IPS DF 19.7 (cell line): ENCODE measurements at regions not wholly inside any gene's neighbourhood (a gene's known extent, or its start where the extent isn't known, plus 50 kb on each side); places are given as distances from the start of the nearest gene placed in this dataset.
"Not testable (repeated sequence)": the region's sequence is repeated elsewhere in the genome, so short reads cannot be mapped to it uniquely, and the experiment has no call there.

Experiments
- DNase-seq: peaks from one replicate; pipeline ENCODE4 v3.0.0-alpha.2; 2013; ENCODE audit warnings: low read depth, low spot score

GRCh38 chr7:17396692-17397091 is 98.2 kb downstream of the AHR start:
- no peak for DNase-seq

- no peak for DNase-seq
These were observed 103.6 kb downstream of the AHR start for GRCh38 chr7:17401791-17402627.

- no peak for DNase-seq
These were observed 104.3 kb downstream of the AHR start for GRCh38 chr7:17402628-17403278.

- no peak for DNase-seq
These were observed 105.6 kb downstream of the AHR start for GRCh38 chr7:17404006-17404405.

- no peak for DNase-seq
These were observed 107.3 kb downstream of the AHR start for GRCh38 chr7:17405786-17406185.

GRCh38 chr7:17406738-17407137 is 108.3 kb downstream of the AHR start:
- no peak for DNase-seq

GRCh38 chr7:17407229-17407628 is 108.8 kb downstream of the AHR start:
- DNase-seq = no peak

- no peak for DNase-seq
These were observed 109.9 kb downstream of the AHR start for GRCh38 chr7:17408245-17408903.

GRCh38 chr7:17408904-17409290 is 110.4 kb downstream of the AHR start:
- no peak for DNase-seq

- DNase-seq = no peak
These were observed 113.5 kb downstream of the AHR start for GRCh38 chr7:17411922-17412321.

GRCh38 chr7:17412883-17413282 is 114.4 kb downstream of the AHR start:
- DNase-seq = no peak

GRCh38 chr7:17415955-17416354 is 117.5 kb downstream of the AHR start:
- DNase-seq = no peak

GRCh38 chr7:17420308-17421015 is 122.0 kb downstream of the AHR start:
- not testable (repeated sequence) for DNase-seq

GRCh38 chr7:17421941-17422340 is 123.5 kb downstream of the AHR start:
- DNase-seq = no peak

GRCh38 chr7:17422966-17423365 is 124.5 kb downstream of the AHR start:
- DNase-seq = no peak

GRCh38 chr7:17427924-17428323 is 129.5 kb downstream of the AHR start:
- DNase-seq = no peak

- DNase-seq = no peak
These were observed 131.1 kb downstream of the AHR start for GRCh38 chr7:17429579-17429978.

- no peak for DNase-seq
These were observed 134.3 kb downstream of the AHR start for GRCh38 chr7:17432793-17433192.

GRCh38 chr7:17434191-17434590 is 135.7 kb downstream of the AHR start:
- DNase-seq = no peak

- no peak for DNase-seq
These were observed 136.6 kb downstream of the AHR start for GRCh38 chr7:17434841-17435692.

GRCh38 chr7:17436126-17436525 is 137.7 kb downstream of the AHR start:
- DNase-seq = no peak
